Immature natural killer cell (primary cell): ENCODE measurements at regions not wholly inside any gene's neighbourhood (a gene's known extent, or its start where the extent isn't known, plus 50 kb on each side); places are given as distances from the start of the nearest gene placed in this dataset.

Source experiments
- DNase-seq, 3 donors: peaks; one replicate each; pipeline ENCODE4 v3.0.0; 2022; ENCODE audit warnings: mixed read lengths in 1 of 3
- H3K27ac Mint-ChIP-seq, 6 donors: one replicate each; pipeline ENCODE4 v1.8.0; 2020; ENCODE audit warnings: mixed read lengths in 6 of 6, mild to moderate bottlenecking in 5 of 6, inconsistent platforms in 4 of 6, moderate library complexity in 3 of 6
- H3K27me3 Mint-ChIP-seq, 3 donors: one replicate each; pipeline ENCODE4 v1.8.0; 2020 to 2021; ENCODE audit warnings: low read depth in 3 of 3, mild to moderate bottlenecking in 3 of 3, mixed read lengths in 3 of 3, moderate library complexity in 3 of 3, inconsistent platforms in 1 of 3
- H3K36me3 Mint-ChIP-seq, 3 donors: one replicate each; pipeline ENCODE4 v1.8.0; 2020; ENCODE audit warnings: mixed read lengths in 3 of 3, inconsistent platforms in 2 of 3, mild to moderate bottlenecking in 2 of 3
- H3K4me1 Mint-ChIP-seq, 2 donors: one replicate each; pipeline ENCODE4 v1.8.0; 2020; ENCODE audit warnings: inconsistent platforms in 2 of 2, mild to moderate bottlenecking in 2 of 2, mixed read lengths in 2 of 2, moderate library complexity in 1 of 2
- H3K4me3 Mint-ChIP-seq, 5 donors: one replicate each; pipeline ENCODE4 v1.8.0; 2020; ENCODE audit warnings: mild to moderate bottlenecking in 5 of 5, mixed read lengths in 5 of 5, inconsistent platforms in 3 of 5, moderate library complexity in 3 of 5
- H3K9me3 Mint-ChIP-seq, 6 donors: one replicate each; pipeline ENCODE4 v1.8.0; 2020; ENCODE audit warnings: mild to moderate bottlenecking in 6 of 6, mixed read lengths in 6 of 6, inconsistent platforms in 4 of 6, moderate library complexity in 3 of 6

GRCh38 chr3:8279886-8280550, 221.6 kb upstream of the LMCD1 start:
- H3K4me3 Mint-ChIP-seq, result no peak overlapping the region
- no peaks in the 10 kb centered on the region for H3K36me3 Mint-ChIP-seq
- no peaks in the 10 kb centered on the region for H3K9me3 Mint-ChIP-seq
- no peak overlapping the region for H3K27ac Mint-ChIP-seq
- H3K27me3 Mint-ChIP-seq, result peaks cover 0 to 4% (median 3%) of the 10 kb centered on the region in 3 donors
- DNase-seq, result no peak
- H3K4me1 Mint-ChIP-seq, result no peaks in the 10 kb centered on the region

- peaks cover 1 to 6% (median 3%) of the 10 kb centered on the region in 3 donors for H3K27me3 Mint-ChIP-seq
- H3K4me3 Mint-ChIP-seq, result no peak overlapping the region
- no peaks in the 10 kb centered on the region for H3K4me1 Mint-ChIP-seq
- no peaks in the 10 kb centered on the region for H3K9me3 Mint-ChIP-seq
- no peak for DNase-seq
- H3K36me3 Mint-ChIP-seq, result no peaks in the 10 kb centered on the region
- H3K27ac Mint-ChIP-seq, result no peak overlapping the region
Observed at GRCh38 chr3:8282541-8283165, 219.0 kb upstream of the LMCD1 start.

- no peaks in the 10 kb centered on the region for H3K36me3 Mint-ChIP-seq
Observed at GRCh38 chr3:8283193-8283592, 218.4 kb upstream of the LMCD1 start.

GRCh38 chr3:8286086-8286485, 215.5 kb upstream of the LMCD1 start:
- Mint-ChIP-seq H3K4me1 (no peaks in the 10 kb centered on the region), H3K9me3 (no peaks in the 10 kb centered on the region), H3K27ac (no peak overlapping the region), H3K4me3 (no peak overlapping the region), H3K36me3 (no peaks in the 10 kb centered on the region), H3K27me3 (peaks cover 1 to 11% (median 6%) of the 10 kb centered on the region in 3 donors)
- DNase-seq, result no peak

More at GRCh38 chr3:8283193-8283592, 218.4 kb upstream of the LMCD1 start:
- DNase-seq, result no peak
- Mint-ChIP-seq H3K9me3 (no peaks in the 10 kb centered on the region), H3K27ac (no peak overlapping the region), H3K27me3 (peaks cover 1 to 6% (median 3%) of the 10 kb centered on the region in 3 donors), H3K4me1 (no peaks in the 10 kb centered on the region), H3K4me3 (no peak overlapping the region)

GRCh38 chr3:8286749-8287148, 214.9 kb upstream of the LMCD1 start:
- H3K4me3 Mint-ChIP-seq, result no peak overlapping the region
- peaks cover 1 to 12% (median 6%) of the 10 kb centered on the region in 3 donors for H3K27me3 Mint-ChIP-seq

GRCh38 chr3:8290611-8291010, 211.0 kb upstream of the LMCD1 start:
- peaks cover 3 to 11% (median 8%) of the 10 kb centered on the region in 3 donors for H3K27me3 Mint-ChIP-seq
- no peaks in the 10 kb centered on the region for H3K9me3 Mint-ChIP-seq
- no peak overlapping the region for H3K27ac Mint-ChIP-seq
- no peaks in the 10 kb centered on the region for H3K4me1 Mint-ChIP-seq
- DNase-seq, result no peak
- H3K4me3 Mint-ChIP-seq, result no peak overlapping the region
- no peaks in the 10 kb centered on the region for H3K36me3 Mint-ChIP-seq

More at GRCh38 chr3:8286749-8287148, 214.9 kb upstream of the LMCD1 start:
- no peaks in the 10 kb centered on the region for H3K9me3 Mint-ChIP-seq
- H3K27ac Mint-ChIP-seq, result no peak overlapping the region
- H3K36me3 Mint-ChIP-seq, result no peaks in the 10 kb centered on the region
- H3K4me1 Mint-ChIP-seq, result no peaks in the 10 kb centered on the region
- no peak for DNase-seq

GRCh38 chr3:8296461-8296860, 205.2 kb upstream of the LMCD1 start:
- no peaks in the 10 kb centered on the region for H3K36me3 Mint-ChIP-seq
- peaks cover 2 to 5% (median 4%) of the 10 kb centered on the region in 3 donors for H3K27me3 Mint-ChIP-seq
- H3K9me3 Mint-ChIP-seq, result no peaks in the 10 kb centered on the region
- no peaks in the 10 kb centered on the region for H3K4me1 Mint-ChIP-seq
- no peak for DNase-seq
- H3K4me3 Mint-ChIP-seq, result no peak overlapping the region
- no peak overlapping the region for H3K27ac Mint-ChIP-seq

GRCh38 chr3:8298021-8298954, 203.3 kb upstream of the LMCD1 start:
- Mint-ChIP-seq H3K27ac (no peak overlapping the region), H3K27me3 (peaks cover 2 to 4% (median 3%) of the 10 kb centered on the region in 3 donors), H3K36me3 (no peaks in the 10 kb centered on the region), H3K9me3 (no peaks in the 10 kb centered on the region), H3K4me3 (no peak overlapping the region), H3K4me1 (peaks cover 0 to 1% of the 10 kb centered on the region in 2 donors)
- no peak for DNase-seq

GRCh38 chr3:8301977-8302735, 199.5 kb upstream of the LMCD1 start:
- Mint-ChIP-seq H3K27me3 (peaks cover 0 to 4% (median 0%) of the 10 kb centered on the region in 3 donors), H3K4me1 (peaks cover 0 to 1% of the 10 kb centered on the region in 2 donors), H3K9me3 (no peaks in the 10 kb centered on the region), H3K36me3 (no peaks in the 10 kb centered on the region), H3K27ac (no peak overlapping the region), H3K4me3 (no peak overlapping the region)
- peak; percentile 20 to 42 (median 37) for DNase-seq

GRCh38 chr3:8303466-8303865, 198.2 kb upstream of the LMCD1 start:
- no peak overlapping the region for H3K27ac Mint-ChIP-seq
- peaks cover 0 to 4% (median 0%) of the 10 kb centered on the region in 6 donors for H3K9me3 Mint-ChIP-seq
- no peak overlapping the region for H3K4me3 Mint-ChIP-seq

GRCh38 chr3:8305371-8305770, 196.3 kb upstream of the LMCD1 start:
- H3K27me3 Mint-ChIP-seq, result peaks cover 0 to 2% (median 0%) of the 10 kb centered on the region in 3 donors
- H3K9me3 Mint-ChIP-seq, result peaks cover 0 to 4% (median 0%) of the 10 kb centered on the region in 6 donors
- no peak overlapping the region for H3K27ac Mint-ChIP-seq
- peaks cover 0 to 3% (median 0%) of the 10 kb centered on the region in 3 donors for H3K36me3 Mint-ChIP-seq
- H3K4me3 Mint-ChIP-seq, result no peak overlapping the region
- DNase-seq, result no peak
- peaks cover 0 to 1% of the 10 kb centered on the region in 2 donors for H3K4me1 Mint-ChIP-seq

More at GRCh38 chr3:8303466-8303865, 198.2 kb upstream of the LMCD1 start:
- peaks cover 0 to 1% of the 10 kb centered on the region in 2 donors for H3K4me1 Mint-ChIP-seq
- H3K36me3 Mint-ChIP-seq, result peaks cover 0 to 3% (median 0%) of the 10 kb centered on the region in 3 donors
- peaks cover 0 to 5% (median 0%) of the 10 kb centered on the region in 3 donors for H3K27me3 Mint-ChIP-seq
- DNase-seq, result no peak

- no peak for DNase-seq
- peaks cover 0 to 8% (median 3%) of the 10 kb centered on the region in 3 donors for H3K27me3 Mint-ChIP-seq
- no peak overlapping the region for H3K4me3 Mint-ChIP-seq
- H3K9me3 Mint-ChIP-seq, result peaks cover 0 to 4% (median 0%) of the 10 kb centered on the region in 6 donors
- H3K4me1 Mint-ChIP-seq, result no peaks in the 10 kb centered on the region
- peaks cover 0 to 3% (median 0%) of the 10 kb centered on the region in 3 donors for H3K36me3 Mint-ChIP-seq
- H3K27ac Mint-ChIP-seq, result no peak overlapping the region
Observed at GRCh38 chr3:8307545-8308110, 194.0 kb upstream of the LMCD1 start.

- Mint-ChIP-seq H3K27ac (no peak overlapping the region), H3K27me3 (peaks cover 0 to 13% (median 3%) of the 10 kb centered on the region in 3 donors), H3K4me3 (no peak overlapping the region), H3K9me3 (peaks cover 0 to 4% (median 0%) of the 10 kb centered on the region in 6 donors), H3K36me3 (peaks cover 0 to 3% (median 0%) of the 10 kb centered on the region in 3 donors), H3K4me1 (no peaks in the 10 kb centered on the region)
- DNase-seq, result no peak
Observed at GRCh38 chr3:8311321-8311720, 190.3 kb upstream of the LMCD1 start.
